HPDE6-E6E7 (cell line): ENCODE measurements at regions not wholly inside any gene's neighbourhood (a gene's known extent, or its start where the extent isn't known, plus 50 kb on each side); places are given as distances from the start of the nearest gene placed in this dataset.
"Not testable (repeated sequence)": the region's sequence is repeated elsewhere in the genome, so short reads cannot be mapped to it uniquely, and the experiment has no call there.

Source experiments
- DNase-seq: peaks from one replicate; pipeline ENCODE4 v3.0.0; 2011; ENCODE audit warnings: missing footprints; ENCODE audit errors: extremely low spot score

- no peak for DNase-seq
Measured at GRCh38 chr4:174069848-174070330, 213.6 kb downstream of the FBXO8 start.

- DNase-seq: no peak
Measured at GRCh38 chr4:174066611-174067205, 216.8 kb downstream of the FBXO8 start.

- no peak for DNase-seq
Measured at GRCh38 chr4:174062831-174063230, 220.6 kb downstream of the FBXO8 start.

DNA sequence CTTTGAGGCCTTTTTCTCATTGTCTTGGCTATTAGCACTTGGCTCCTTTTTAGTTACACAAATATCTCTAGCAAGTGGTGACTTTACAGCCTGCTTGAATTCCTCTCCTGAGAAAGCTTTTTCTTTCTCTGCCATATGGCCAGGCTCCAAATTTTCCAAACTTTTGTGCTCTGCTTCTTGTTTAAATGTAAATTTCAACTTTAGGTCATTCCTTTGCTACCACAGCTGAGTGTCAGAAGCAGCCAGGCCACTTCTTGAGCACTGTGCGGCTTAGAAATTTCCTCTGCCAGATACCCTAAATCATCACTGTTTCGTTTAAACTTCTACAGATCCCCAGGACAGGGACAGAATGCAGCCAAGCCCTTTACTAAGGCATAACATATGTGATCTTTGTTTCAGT, 222.4 kb downstream of the FBXO8 start:
- DNase-seq: no peak

DNA sequence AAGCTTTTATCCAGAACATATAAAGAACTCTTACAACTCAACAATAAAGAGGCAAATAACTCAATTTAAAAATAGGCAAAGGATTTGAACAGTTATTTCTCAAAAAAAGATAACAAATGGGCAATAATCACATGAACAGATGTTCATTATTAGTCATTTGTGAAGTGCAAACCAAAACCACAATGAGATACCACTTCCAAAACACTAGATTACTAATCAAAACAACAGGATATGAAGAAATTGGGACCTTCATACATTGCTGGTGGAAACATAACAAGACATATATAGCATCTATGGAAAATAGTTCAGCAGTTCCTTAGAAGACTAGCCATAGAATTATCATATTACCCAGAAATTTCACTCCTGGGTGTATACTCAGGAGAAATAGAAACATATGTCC, 224.6 kb downstream of the FBXO8 start:
- no peak for DNase-seq

DNA sequence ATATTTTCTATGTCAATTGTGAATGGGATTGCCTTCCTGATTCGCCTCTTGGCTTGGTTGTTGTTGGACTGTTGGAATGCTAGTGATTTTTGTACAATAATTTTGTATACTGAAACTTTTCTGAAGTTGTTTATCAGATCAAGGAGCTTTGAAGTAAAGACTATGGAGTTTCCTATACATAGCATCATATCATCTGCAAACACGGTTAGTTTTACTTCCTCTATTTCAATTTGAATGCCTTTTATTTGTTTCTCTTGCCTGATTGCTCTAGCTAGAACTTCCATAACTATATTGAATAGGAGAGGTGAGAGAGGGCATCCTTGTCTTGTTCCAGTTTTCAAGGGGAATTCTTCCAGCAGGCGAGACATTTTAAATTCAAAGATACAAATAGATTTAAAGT, 226.5 kb downstream of the FBXO8 start:
- DNase-seq: no peak

DNA sequence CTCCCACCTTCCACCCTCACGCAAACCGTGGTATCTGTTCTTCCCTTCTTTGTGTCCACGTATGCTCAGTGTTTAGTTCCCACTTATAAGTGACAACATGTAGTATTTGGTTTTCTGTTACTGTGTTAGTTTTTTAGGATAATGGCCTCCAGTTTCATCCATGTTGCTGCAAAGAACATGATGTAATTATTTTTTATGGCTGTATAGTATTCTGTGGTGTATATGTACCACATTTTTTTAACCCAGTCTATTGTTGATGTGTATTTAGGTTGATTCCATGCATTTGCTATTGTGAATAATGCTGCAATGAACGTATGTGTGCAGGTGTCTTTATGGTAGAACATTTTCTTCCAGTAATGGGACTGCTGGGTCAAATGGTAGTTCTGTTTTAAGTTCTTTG, 228.1 kb downstream of the FBXO8 start:
- no peak for DNase-seq

DNA sequence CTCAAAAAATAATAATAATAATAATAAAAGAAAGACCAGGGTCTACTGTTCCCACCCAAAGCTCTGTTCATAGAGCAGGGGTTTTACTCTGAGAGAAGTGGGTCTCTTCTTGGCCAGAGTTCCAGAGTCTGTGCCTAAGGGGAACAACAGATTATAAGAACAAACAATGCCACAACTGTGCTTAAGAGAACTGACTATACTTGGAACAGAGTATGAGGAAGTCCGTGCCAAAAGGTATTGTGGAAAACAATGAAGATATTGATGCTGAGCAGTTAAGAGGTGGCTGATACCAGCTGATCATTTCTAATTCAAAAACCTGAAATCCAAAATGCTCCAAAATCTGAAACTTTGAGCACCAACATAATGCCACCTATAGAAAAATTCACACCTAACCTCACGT, 229.6 kb downstream of the FBXO8 start:
- DNase-seq: no peak

- no peak for DNase-seq
Measured at GRCh38 chr4:174047363-174047762, 236.1 kb downstream of the FBXO8 start.

GRCh38 chr4:174045829-174046228, 237.6 kb downstream of the FBXO8 start:
- not testable (repeated sequence) for DNase-seq

DNA sequence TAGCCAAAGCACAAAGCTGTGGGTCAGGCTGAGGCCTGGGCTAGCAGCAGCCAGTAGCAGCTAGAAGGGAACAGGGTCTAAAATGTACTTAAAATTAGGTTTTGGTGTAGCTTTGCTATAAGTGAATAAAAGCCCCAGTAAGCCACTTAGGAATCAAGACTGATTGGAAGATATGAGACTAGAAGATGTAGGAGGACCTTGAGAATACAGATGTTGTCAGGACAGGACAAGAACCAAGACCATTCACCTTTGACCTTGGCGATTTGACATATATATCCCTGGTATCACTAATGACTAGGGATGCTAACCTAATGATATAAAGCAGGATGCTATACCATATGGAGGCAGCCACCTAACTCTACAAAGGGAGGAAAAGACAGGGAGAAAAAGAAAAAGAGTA, 238.1 kb downstream of the FBXO8 start:
- DNase-seq: no peak

- no peak for DNase-seq
Measured at GRCh38 chr4:174041555-174042105, 241.8 kb downstream of the FBXO8 start.

DNA sequence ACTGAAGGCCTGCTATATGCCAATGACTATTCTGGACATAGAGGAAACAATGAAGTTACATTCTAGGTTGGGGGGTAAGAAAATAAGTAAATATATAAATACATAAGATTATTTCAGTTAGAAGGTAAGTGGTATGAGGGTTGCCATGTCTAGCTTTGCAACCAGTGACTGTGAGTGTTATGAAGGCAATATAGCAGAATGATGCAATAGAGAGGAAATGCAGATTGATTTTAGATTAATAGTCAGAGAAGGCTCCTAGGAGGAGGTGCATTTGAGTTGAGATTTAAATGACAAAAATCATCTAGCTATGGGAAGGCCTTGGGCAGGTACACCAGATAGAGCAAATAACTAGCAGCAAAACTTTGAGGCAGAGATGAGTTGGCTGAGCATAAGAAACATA, 243.2 kb downstream of the FBXO8 start:
- no peak for DNase-seq

- DNase-seq: no peak
Measured at GRCh38 chr4:174038481-174038880, 245.0 kb downstream of the FBXO8 start.

GRCh38 chr4:174037631-174038030, 245.8 kb downstream of the FBXO8 start:
- DNase-seq: no peak

GRCh38 chr4:174037049-174037448, 246.4 kb downstream of the FBXO8 start:
- no peak for DNase-seq

DNA sequence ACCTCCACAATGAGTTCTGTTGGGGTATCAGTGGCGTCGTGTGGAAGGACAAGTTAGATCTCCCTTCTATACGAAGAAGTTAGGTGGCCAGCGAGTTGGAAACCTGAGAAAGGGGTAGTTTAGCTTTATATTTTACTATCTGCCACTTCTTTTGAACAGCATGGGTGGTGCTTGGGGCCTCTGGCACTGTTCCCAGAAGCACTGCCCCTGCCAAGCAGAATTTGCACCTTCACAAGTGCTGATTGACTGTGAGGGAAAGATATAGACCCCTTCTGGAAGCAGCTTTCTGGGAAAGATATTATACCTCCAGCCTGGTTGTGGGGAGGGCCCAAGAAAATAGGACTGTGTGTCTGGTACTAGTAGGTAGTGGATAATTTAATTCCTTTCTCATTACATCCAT, 246.9 kb downstream of the FBXO8 start:
- DNase-seq: no peak

GRCh38 chr4:174036111-174036510, 247.4 kb downstream of the FBXO8 start:
- DNase-seq: peak; percentile 5

DNA sequence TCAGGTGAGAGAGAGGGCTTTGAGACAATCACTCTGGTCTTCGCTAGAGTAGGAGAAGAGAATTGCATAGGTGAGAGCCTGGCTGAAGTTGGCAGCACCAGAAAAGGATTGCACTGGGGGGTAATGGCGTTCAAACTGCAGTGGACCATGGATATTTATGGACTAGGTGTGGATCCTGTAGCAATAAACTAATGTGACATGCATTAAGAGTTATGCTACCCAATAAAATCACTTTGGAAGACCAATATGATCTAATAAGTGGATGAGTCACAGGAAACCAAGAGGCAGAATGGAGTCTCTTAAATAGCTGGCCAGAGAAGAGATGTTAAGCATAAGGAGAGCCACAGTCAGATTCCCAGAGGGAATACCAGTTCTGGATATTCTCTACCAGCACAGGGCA, 259.8 kb downstream of the FBXO8 start:
- DNase-seq: no peak

DNA sequence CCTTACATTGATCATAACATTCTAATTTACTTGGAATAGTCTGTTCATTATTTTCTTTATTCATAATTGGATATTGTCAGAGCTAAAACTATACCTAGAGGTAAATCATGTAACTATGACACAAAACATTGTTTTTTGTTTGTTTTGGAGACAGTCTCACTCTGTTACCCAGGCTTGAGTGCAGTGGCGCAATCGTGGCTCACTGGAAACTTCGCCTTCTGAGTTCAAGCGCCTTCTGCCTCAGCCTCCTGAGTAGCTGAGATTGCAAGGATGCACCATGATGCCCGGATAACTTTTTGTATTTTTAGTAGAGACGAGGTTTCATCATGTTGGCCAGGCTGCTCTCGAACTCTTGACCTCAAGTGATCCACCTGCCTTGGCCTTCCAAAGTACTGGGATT, 265.2 kb downstream of the FBXO8 start:
- no peak for DNase-seq

DNA sequence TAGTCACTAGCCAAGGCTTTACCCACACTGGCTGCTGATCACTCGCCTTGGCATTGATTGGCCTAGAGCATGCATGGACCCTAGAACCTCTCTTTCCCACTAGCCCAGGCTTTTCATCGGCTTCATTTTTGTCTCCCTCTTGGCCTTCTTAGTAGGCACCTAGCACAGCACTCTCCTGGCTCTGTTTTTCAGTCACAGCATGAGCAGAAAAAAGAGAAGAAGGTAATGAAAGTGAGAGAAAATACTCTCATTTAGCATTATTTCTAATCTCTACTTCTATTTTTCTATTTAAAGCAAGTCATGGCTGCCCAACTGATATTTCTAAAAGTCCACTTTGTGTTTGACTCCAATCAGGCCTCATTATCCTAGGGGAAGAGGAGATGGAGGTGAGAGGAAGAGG, 267.2 kb downstream of the FBXO8 start:
- DNase-seq: no peak

DNA sequence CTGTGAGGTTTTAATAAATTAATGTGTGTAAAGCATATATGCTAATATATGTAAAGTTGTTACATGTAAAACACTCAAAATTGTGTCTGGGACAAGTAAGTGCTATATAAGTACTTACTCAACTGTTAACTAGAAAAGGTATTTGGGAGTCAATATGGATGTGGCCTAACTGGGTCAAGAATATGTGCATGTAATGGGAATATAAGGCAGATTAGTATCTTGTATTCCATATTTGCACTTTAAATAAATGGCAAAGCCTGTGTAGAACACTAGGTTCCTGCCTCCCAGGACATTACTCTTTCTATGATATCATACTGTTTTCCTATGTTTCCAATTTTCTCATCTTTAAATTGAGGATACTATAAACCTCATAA, 270.6 kb downstream of the FBXO8 start:
- DNase-seq: no peak

GRCh38 chr4:174012135-174012885, 271.2 kb downstream of the FBXO8 start:
- no peak for DNase-seq
